ENCODE measurements at regions not wholly inside any gene's neighbourhood (a gene's known extent, or its start where the extent isn't known, plus 50 kb on each side); places are given as distances from the start of the nearest gene placed in this dataset.
"Not testable (repeated sequence)": the region's sequence is repeated elsewhere in the genome, so short reads cannot be mapped to it uniquely, and the experiment has no call there.

DNA sequence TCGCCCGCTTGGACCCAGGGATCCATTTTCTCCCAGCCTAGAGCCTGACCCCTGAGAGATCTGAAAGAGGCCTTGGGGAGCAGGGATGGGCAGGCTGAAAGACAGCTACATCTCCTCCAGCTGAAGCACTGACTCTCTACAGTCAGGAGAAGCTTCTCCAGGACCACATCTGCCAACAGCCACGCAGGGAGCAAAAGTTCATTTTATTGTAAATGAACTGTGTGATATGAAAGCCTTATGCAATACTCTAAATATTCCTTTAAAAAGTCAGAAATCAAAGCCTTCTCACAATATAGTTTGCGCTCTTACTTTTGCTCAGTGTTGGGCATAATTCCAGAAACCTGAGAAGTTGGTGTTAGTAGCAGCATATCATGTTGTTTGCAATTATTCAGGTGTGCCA is 428.9 kb upstream of the RAB6C start:
- Histone ChIP-seq H3K4me3 (no peak overlapping the region), H3K36me3 (replicated peaks in 1 of 2; ENCODE audit: insufficient read depth in 1 of 2, low read depth in 2 of 2) (no peaks in the 10 kb centered on the region), H3K27me3 (no peaks in the 10 kb centered on the region), H3K9me3 (no peaks in the 10 kb centered on the region), H3K4me1 (no peaks in the 10 kb centered on the region), H3K27ac (no peak overlapping the region)
- DNase-seq = no peak
- intact Hi-C loops (cut with DNase I) = no loop called here
- no peak for TF ChIP-seq POLR2A (IDR thresholded peaks at IDR 0.05)
- 73 to 77% methylated on average over 4 of the region's 4 CpGs for WGBS, 2 donors
- no peak for ATAC-seq

DNA sequence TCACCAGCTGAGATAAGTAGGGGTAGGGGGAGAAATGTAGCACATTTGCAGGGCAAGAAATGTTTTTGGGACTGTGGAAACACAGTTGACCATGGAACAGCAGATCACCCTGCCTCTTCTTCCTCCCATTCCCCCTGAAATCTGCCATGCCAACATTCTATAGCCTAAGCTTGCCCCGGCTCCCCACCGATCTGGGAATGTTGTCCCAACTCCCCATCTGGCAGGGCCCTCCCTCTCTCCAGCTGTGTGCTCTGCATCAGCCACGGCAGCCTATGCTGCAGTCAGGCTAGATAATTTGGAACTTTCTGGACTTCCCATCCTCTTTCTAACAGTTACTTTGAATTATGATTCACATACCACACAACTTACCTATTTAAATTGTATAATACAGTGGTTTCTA is 425.1 kb upstream of the RAB6C start:
- Histone ChIP-seq H3K27ac (no peak overlapping the region), H3K4me1 (no peaks in the 10 kb centered on the region), H3K27me3 (no peaks in the 10 kb centered on the region), H3K9me3 (no peaks in the 10 kb centered on the region), H3K36me3 (replicated peaks in 1 of 2; ENCODE audit: insufficient read depth in 1 of 2, low read depth in 2 of 2) (no peaks in the 10 kb centered on the region), H3K4me3 (no peak overlapping the region)
- WGBS, 2 donors = 24 to 35% methylated on average over 3 of the region's 3 CpGs
- DNase-seq (no peak), ATAC-seq (no peak)
- intact Hi-C loops (cut with DNase I) = no loop called here
- TF ChIP-seq, protein P1, sequence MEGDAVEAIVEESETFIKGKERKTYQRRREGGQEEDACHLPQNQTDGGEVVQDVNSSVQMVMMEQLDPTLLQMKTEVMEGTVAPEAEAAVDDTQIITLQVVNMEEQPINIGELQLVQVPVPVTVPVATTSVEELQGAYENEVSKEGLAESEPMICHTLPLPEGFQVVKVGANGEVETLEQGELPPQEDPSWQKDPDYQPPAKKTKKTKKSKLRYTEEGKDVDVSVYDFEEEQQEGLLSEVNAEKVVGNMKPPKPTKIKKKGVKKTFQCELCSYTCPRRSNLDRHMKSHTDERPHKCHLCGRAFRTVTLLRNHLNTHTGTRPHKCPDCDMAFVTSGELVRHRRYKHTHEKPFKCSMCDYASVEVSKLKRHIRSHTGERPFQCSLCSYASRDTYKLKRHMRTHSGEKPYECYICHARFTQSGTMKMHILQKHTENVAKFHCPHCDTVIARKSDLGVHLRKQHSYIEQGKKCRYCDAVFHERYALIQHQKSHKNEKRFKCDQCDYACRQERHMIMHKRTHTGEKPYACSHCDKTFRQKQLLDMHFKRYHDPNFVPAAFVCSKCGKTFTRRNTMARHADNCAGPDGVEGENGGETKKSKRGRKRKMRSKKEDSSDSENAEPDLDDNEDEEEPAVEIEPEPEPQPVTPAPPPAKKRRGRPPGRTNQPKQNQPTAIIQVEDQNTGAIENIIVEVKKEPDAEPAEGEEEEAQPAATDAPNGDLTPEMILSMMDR (IDR thresholded peaks at IDR 0.05) = no peak
- TF ChIP-seq POLR2A (IDR thresholded peaks at IDR 0.05) = no peak

DNA sequence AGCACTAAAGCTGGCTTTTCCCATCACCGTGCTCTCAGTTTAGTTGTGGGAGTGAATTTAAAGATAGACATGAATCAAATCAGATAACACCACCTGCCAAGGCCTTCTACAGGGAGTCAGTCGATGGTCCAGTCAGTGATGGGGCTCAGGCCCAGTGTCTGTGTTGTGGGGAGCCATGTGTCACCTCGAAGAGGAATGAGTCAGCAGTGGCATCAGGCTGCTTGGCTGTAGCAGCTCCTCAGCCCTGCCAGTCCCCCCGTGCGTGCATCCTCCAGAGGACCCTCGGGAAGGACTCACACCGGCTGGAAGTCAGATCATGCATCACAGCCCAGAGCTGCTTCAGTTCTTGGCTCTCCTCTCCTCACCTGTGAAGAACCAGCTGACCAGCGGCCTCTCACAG is 420.4 kb upstream of the RAB6C start:
- DNase-seq = no peak
- Histone ChIP-seq H3K36me3 (replicated peaks in 1 of 2; ENCODE audit: insufficient read depth in 1 of 2, low read depth in 2 of 2) (no peaks in the 10 kb centered on the region), H3K27me3 (no peaks in the 10 kb centered on the region), H3K4me3 (no peak overlapping the region), H3K9me3 (no peaks in the 10 kb centered on the region), H3K4me1 (no peaks in the 10 kb centered on the region), H3K27ac (no peak overlapping the region)
- intact Hi-C loops (cut with DNase I) = no loop called here
- TF ChIP-seq POLR2A (IDR thresholded peaks at IDR 0.05) = no peak
- TF ChIP-seq, protein P1 (IDR thresholded peaks at IDR 0.05) = no peak
- no peak for ATAC-seq
- 63 to 74% methylated on average over 4 to 8 of the region's 8 CpGs for WGBS, 2 donors

DNA sequence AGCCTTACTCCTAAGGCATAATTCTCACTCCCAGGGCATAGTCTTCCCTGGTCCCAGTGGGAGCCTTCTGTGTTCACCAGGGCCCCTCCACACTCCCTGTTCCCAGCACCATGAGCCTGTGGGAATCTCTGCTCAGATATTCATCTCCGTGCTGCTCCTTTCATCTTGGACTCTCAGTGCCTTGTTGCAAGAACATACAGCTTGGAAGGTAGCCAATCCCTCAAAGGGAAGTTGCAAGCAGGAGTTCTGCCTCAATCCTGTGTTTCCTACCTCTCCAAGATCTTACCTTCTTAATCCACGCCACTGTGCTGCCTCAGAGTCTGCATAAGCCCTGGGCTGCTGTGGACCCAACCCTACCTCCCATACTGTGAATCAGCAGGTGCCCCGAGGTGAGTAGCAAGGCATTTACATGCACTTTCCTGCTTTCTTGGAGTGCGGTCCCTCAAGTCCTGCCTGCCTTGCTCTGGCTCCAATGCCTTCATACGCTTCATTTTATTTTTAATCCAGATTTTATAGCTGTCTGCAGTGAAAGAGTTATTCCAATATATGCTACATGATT is 413.8 kb upstream of the RAB6C start:
- H3K4me1 ChIP-seq = no peaks in the 10 kb centered on the region
- DNase-seq = no peak
- no peaks in the 10 kb centered on the region for H3K27me3 ChIP-seq
- no peaks in the 10 kb centered on the region for H3K36me3 ChIP-seq (replicated peaks in 1 of 2; ENCODE audit: insufficient read depth in 1 of 2, low read depth in 2 of 2)
- peaks cover 0 to 6% (median 0%) of the 10 kb centered on the region in 3 donors for H3K9me3 ChIP-seq
- intact Hi-C loops (cut with DNase I) = no loop called here
- H3K4me3 ChIP-seq = no peak overlapping the region
- TF ChIP-seq, protein P1 (IDR thresholded peaks at IDR 0.05) = no peak
- no peak for TF ChIP-seq POLR2A (IDR thresholded peaks at IDR 0.05)
- WGBS, 2 donors = 29 to 34% methylated on average over 5 of the region's 5 CpGs
- ATAC-seq = no peak
- no peak overlapping the region for H3K27ac ChIP-seq

DNA sequence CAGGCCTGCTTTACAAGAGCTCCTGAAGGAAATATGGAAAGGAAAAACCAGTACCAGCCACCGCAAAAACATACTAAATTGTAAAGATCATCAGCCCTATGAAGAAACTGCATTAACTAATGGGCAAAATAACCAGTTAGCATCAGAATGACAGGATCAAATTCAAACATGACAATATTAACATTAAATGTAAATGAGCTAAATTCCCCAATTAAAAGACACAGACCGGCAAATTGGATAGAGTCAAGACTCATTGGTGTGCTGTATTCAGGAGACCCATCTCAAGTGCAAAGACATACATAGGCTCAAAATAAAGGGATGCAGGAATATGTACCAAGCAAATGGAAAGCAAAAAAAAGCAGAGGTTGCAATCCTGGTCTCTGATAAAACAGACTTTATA is 408.7 kb upstream of the RAB6C start:
- H3K36me3 ChIP-seq (replicated peaks in 1 of 2; ENCODE audit: insufficient read depth in 1 of 2, low read depth in 2 of 2); H3K4me3 ChIP-seq; ATAC-seq; H3K4me1 ChIP-seq; H3K27me3 ChIP-seq; intact Hi-C loops (cut with DNase I); DNase-seq; H3K27ac ChIP-seq: not testable (repeated sequence)
- WGBS, 2 donors = 92 to 99% methylated on average over 2 of the region's 2 CpGs
- peaks cover 0 to 10% (median 0%) of the 10 kb centered on the region in 3 donors for H3K9me3 ChIP-seq

DNA sequence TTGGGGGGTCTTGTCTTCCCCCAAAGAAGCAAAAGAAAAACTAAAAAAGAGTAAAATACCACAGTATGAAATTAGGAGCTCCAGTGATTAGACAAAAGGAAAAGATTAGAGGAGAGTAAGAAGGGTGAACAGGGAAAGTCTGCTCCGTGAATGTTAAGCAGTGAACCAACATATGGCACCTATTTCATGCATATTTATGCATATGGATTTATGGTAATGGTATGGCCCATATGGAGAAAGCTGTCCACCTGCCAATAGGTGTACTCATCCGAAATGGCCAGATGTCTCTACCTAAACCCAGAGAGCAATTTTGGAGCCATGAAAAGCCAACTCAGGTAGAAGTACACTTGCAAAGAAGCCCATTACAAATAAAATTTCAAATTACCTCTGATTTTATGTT is 404.0 kb upstream of the RAB6C start:
- Histone ChIP-seq H3K4me1 (no peaks in the 10 kb centered on the region), H3K27me3 (no peaks in the 10 kb centered on the region), H3K36me3 (replicated peaks in 1 of 2; ENCODE audit: insufficient read depth in 1 of 2, low read depth in 2 of 2) (no peaks in the 10 kb centered on the region), H3K27ac (no peak overlapping the region), H3K9me3 (peaks cover 0 to 7% (median 0%) of the 10 kb centered on the region in 3 donors), H3K4me3 (no peak overlapping the region)
- ATAC-seq (no peak), DNase-seq (no peak)
- intact Hi-C loops (cut with DNase I) = no loop called here
- 53 to 60% methylated on average over 2 of the region's 2 CpGs for WGBS, 2 donors
- TF ChIP-seq POLR2A (IDR thresholded peaks at IDR 0.05) = no peak
- TF ChIP-seq, protein P1 (IDR thresholded peaks at IDR 0.05) = no peak
